Stomach (tissue), 4 donors: ENCODE measurements at regions not wholly inside any gene's neighbourhood (a gene's known extent, or its start where the extent isn't known, plus 50 kb on each side); places are given as distances from the start of the nearest gene placed in this dataset.

Experiments used
- EP300 ChIP-seq: sonication (generic); formaldehyde crosslinking; IDR thresholded peaks from one replicate; pipeline ENCODE4 v1.6.1; 2017; ENCODE audit warnings: antibody characterized with exemption
- POLR2A ChIP-seq, 4 donors: fragments of 450-650 bp; IDR thresholded peaks; one replicate each; pipeline ENCODE4 v1.6.1; 2016; ENCODE audit warnings: antibody characterized with exemption in 4 of 4, control low read depth in 2 of 4, mild to moderate bottlenecking in 1 of 4, moderate library complexity in 1 of 4
- TF ChIP-seq, protein P1 (sequence below), 7 experiments: fragments of 450-650 bp in 4 of 7; fragments of 200-600 bp in 3 of 7; sonication (generic) in 3 of 7; IDR thresholded peaks; one replicate each; pipeline ENCODE4 v1.5.1; 2016 to 2019; ENCODE audit warnings: antibody characterized with exemption in 7 of 7, control low read depth in 2 of 7, mild to moderate bottlenecking in 1 of 7

DNA sequence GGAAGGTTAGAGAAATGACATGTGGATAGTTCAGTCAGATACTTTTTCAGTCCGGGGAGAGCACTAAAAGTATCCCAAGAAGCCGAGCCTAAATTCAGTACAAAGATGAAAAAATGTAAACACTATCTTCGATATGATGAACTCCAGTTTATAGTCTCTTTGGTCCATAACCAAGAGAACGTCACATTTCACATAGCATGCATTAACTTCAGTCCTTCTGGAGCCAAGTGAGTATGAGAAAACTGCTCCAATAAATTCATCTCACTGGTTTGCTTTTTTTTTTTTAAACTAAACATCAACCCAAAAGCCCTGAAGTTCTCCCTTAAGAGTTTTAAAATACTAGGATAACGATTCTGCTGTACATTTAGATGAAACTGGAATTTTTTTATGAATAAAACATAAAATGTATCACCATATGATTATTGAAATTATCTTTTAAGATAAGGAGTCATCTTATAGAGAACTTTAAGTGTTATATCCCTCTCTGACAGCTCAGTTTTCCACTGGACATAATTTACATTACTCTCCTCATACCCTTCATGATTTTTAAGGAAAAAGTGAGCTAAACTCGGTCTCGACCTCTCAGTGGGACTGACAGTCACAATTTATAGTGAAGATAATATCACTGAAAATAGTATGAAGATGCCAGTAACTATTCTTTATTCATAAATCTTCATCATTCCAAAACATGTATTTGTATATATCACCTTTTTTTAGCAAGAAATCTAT lies 841.5 kb upstream of the FLRT2 start:
- TF ChIP-seq, protein P1, sequence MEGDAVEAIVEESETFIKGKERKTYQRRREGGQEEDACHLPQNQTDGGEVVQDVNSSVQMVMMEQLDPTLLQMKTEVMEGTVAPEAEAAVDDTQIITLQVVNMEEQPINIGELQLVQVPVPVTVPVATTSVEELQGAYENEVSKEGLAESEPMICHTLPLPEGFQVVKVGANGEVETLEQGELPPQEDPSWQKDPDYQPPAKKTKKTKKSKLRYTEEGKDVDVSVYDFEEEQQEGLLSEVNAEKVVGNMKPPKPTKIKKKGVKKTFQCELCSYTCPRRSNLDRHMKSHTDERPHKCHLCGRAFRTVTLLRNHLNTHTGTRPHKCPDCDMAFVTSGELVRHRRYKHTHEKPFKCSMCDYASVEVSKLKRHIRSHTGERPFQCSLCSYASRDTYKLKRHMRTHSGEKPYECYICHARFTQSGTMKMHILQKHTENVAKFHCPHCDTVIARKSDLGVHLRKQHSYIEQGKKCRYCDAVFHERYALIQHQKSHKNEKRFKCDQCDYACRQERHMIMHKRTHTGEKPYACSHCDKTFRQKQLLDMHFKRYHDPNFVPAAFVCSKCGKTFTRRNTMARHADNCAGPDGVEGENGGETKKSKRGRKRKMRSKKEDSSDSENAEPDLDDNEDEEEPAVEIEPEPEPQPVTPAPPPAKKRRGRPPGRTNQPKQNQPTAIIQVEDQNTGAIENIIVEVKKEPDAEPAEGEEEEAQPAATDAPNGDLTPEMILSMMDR (IDR thresholded peaks at IDR 0.05): no peak
- TF ChIP-seq EP300: no peak
- no peak for TF ChIP-seq POLR2A (IDR thresholded peaks at IDR 0.05)
